ENCODE measurements at regions not wholly inside any gene's neighbourhood (a gene's known extent, or its start where the extent isn't known, plus 50 kb on each side); places are given as distances from the start of the nearest gene placed in this dataset.
A peak's percentile ranks its signal among the peaks of the same experiment; 100 is the strongest.

- DNase-seq (ENCODE audit: low read depth): no peak
Measured at GRCh38 chr10:59553162-59553900, 156.3 kb downstream of the SLC16A9 start.

- DNase-seq (ENCODE audit: low read depth): no peak
Measured at GRCh38 chr10:59550061-59550460, 159.6 kb downstream of the SLC16A9 start.

GRCh38 chr10:59538623-59539022 lies 171.0 kb downstream of the SLC16A9 start:
- DNase-seq (ENCODE audit: low read depth): no peak

GRCh38 chr10:59537501-59537900 lies 172.1 kb downstream of the SLC16A9 start:
- DNase-seq (ENCODE audit: low read depth): no peak

- peak; percentile 80 for DNase-seq (ENCODE audit: low read depth)
Measured at GRCh38 chr10:59536167-59537014, 173.3 kb downstream of the SLC16A9 start.

- DNase-seq (ENCODE audit: low read depth): no peak
Measured at GRCh38 chr10:59524348-59524747, 162.0 kb upstream of the FAM13C start.

- no peak for DNase-seq (ENCODE audit: low read depth)
Measured at GRCh38 chr10:59523851-59524250, 161.5 kb upstream of the FAM13C start.

GRCh38 chr10:59517996-59518395 lies 155.6 kb upstream of the FAM13C start:
- no peak for DNase-seq (ENCODE audit: low read depth)

- no peak for DNase-seq (ENCODE audit: low read depth)
Measured at GRCh38 chr10:59517341-59517899, 155.1 kb upstream of the FAM13C start.

GRCh38 chr10:59513558-59513957 lies 151.2 kb upstream of the FAM13C start:
- no peak for DNase-seq (ENCODE audit: low read depth)

GRCh38 chr10:59512951-59513350 lies 150.6 kb upstream of the FAM13C start:
- DNase-seq (ENCODE audit: low read depth): no peak

GRCh38 chr10:59508956-59509355 lies 146.6 kb upstream of the FAM13C start:
- DNase-seq (ENCODE audit: low read depth): no peak

GRCh38 chr10:59508296-59508695 lies 145.9 kb upstream of the FAM13C start:
- DNase-seq (ENCODE audit: low read depth): no peak

- no peak for DNase-seq (ENCODE audit: low read depth)
Measured at GRCh38 chr10:59505926-59506325, 143.6 kb upstream of the FAM13C start.

- no peak for DNase-seq (ENCODE audit: low read depth)
Measured at GRCh38 chr10:59499460-59499859, 137.1 kb upstream of the FAM13C start.

- no peak for DNase-seq (ENCODE audit: low read depth)
Measured at GRCh38 chr10:59493017-59493416, 130.7 kb upstream of the FAM13C start.

- DNase-seq (ENCODE audit: low read depth): no peak
Measured at GRCh38 chr10:59479426-59479825, 117.1 kb upstream of the FAM13C start.

- no peak for DNase-seq (ENCODE audit: low read depth)
Measured at GRCh38 chr10:59470570-59470969, 108.2 kb upstream of the FAM13C start.

GRCh38 chr10:59465088-59465487 lies 102.7 kb upstream of the FAM13C start:
- no peak for DNase-seq (ENCODE audit: low read depth)

- no peak for DNase-seq (ENCODE audit: low read depth)
Measured at GRCh38 chr10:59464483-59464882, 102.1 kb upstream of the FAM13C start.

- no peak for DNase-seq (ENCODE audit: low read depth)
Measured at GRCh38 chr10:59463909-59464308, 101.6 kb upstream of the FAM13C start.

GRCh38 chr10:59460601-59461000 lies 98.3 kb upstream of the FAM13C start:
- no peak for DNase-seq (ENCODE audit: low read depth)

- DNase-seq (ENCODE audit: low read depth): no peak
Measured at GRCh38 chr10:59456199-59456598, 93.8 kb upstream of the FAM13C start.

Data from fibroblast of the conjunctiva (primary cell).